H4 (cell line): ENCODE measurements at regions not wholly inside any gene's neighbourhood (a gene's known extent, or its start where the extent isn't known, plus 50 kb on each side); places are given as distances from the start of the nearest gene placed in this dataset.
"Not testable (repeated sequence)": the region's sequence is repeated elsewhere in the genome, so short reads cannot be mapped to it uniquely, and the experiment has no call there.

Experiments used
- DNase-seq: peaks from one replicate; pipeline ENCODE4 v3.0.0-alpha.2; 2015; ENCODE audit warnings: low spot score

- no peak for DNase-seq
Observed at GRCh38 chr2:186991766-186992417, 142.9 kb upstream of the ZSWIM2 start.

GRCh38 chr2:186984966-186985365 lies 136.0 kb upstream of the ZSWIM2 start:
- no peak for DNase-seq

- no peak for DNase-seq
Observed at GRCh38 chr2:186984481-186984880, 135.5 kb upstream of the ZSWIM2 start.

GRCh38 chr2:186980787-186981550 lies 132.0 kb upstream of the ZSWIM2 start:
- no peak for DNase-seq

GRCh38 chr2:186980117-186980442 lies 131.1 kb upstream of the ZSWIM2 start:
- DNase-seq = no peak

GRCh38 chr2:186979439-186980116 lies 130.6 kb upstream of the ZSWIM2 start:
- no peak for DNase-seq

GRCh38 chr2:186977433-186978045 lies 128.6 kb upstream of the ZSWIM2 start:
- no peak for DNase-seq

- DNase-seq = no peak
Observed at GRCh38 chr2:186976329-186976728, 127.4 kb upstream of the ZSWIM2 start.

GRCh38 chr2:186972281-186972970 lies 123.5 kb upstream of the ZSWIM2 start:
- DNase-seq = no peak

GRCh38 chr2:186968277-186968676 lies 119.3 kb upstream of the ZSWIM2 start:
- no peak for DNase-seq

GRCh38 chr2:186966015-186966414 lies 117.0 kb upstream of the ZSWIM2 start:
- DNase-seq = no peak

GRCh38 chr2:186962085-186962747 lies 113.2 kb upstream of the ZSWIM2 start:
- no peak for DNase-seq

- not testable (repeated sequence) for DNase-seq
Observed at GRCh38 chr2:186960241-186960640, 111.3 kb upstream of the ZSWIM2 start.

GRCh38 chr2:186959486-186959885 lies 110.5 kb upstream of the ZSWIM2 start:
- no peak for DNase-seq

- DNase-seq = peak; percentile 77
Observed at GRCh38 chr2:186950694-186951093, 101.7 kb upstream of the ZSWIM2 start.

- DNase-seq = no peak
Observed at GRCh38 chr2:186949726-186950256, 100.8 kb upstream of the ZSWIM2 start.

- DNase-seq = no peak
Observed at GRCh38 chr2:186947516-186947915, 98.5 kb upstream of the ZSWIM2 start.

GRCh38 chr2:186946896-186947467 lies 98.0 kb upstream of the ZSWIM2 start:
- DNase-seq = no peak

GRCh38 chr2:186941853-186942252 lies 92.9 kb upstream of the ZSWIM2 start:
- DNase-seq = no peak

GRCh38 chr2:186940463-186940862 lies 91.5 kb upstream of the ZSWIM2 start:
- no peak for DNase-seq

GRCh38 chr2:186934420-186934819 lies 85.5 kb upstream of the ZSWIM2 start:
- DNase-seq = no peak
